ENCODE measurements at regions not wholly inside any gene's neighbourhood (a gene's known extent, or its start where the extent isn't known, plus 50 kb on each side); places are given as distances from the start of the nearest gene placed in this dataset.

- no peak for DNase-seq
Observed at GRCh38 chr3:24769918-24770317, 275.3 kb upstream of the THRB start.

- peak; percentile 27 for DNase-seq
Observed at GRCh38 chr3:24773798-24774197, 279.1 kb upstream of the THRB start.

- DNase-seq = no peak
Observed at GRCh38 chr3:24780991-24781390, 286.3 kb upstream of the THRB start.

- no peak for DNase-seq
Observed at GRCh38 chr3:24781454-24781853, 286.8 kb upstream of the THRB start.

- no peak for DNase-seq
Observed at GRCh38 chr3:24793896-24794295, 299.2 kb upstream of the THRB start.

GRCh38 chr3:24802614-24803013, 308.0 kb upstream of the THRB start:
- no peak for DNase-seq

GRCh38 chr3:24804095-24804494, 309.4 kb upstream of the THRB start:
- DNase-seq = no peak

GRCh38 chr3:24810881-24811280, 316.2 kb upstream of the THRB start:
- DNase-seq = no peak

- DNase-seq = no peak
Observed at GRCh38 chr3:24812116-24812515, 317.5 kb upstream of the THRB start.

GRCh38 chr3:24818055-24818454, 323.4 kb upstream of the THRB start:
- no peak for DNase-seq

GRCh38 chr3:24828011-24828410, 333.4 kb upstream of the THRB start:
- no peak for DNase-seq

GRCh38 chr3:24828551-24828950, 333.9 kb upstream of the THRB start:
- no peak for DNase-seq

GRCh38 chr3:24829011-24829581, 334.4 kb upstream of the THRB start:
- DNase-seq = no peak

GRCh38 chr3:24829629-24830229, 335.1 kb upstream of the THRB start:
- DNase-seq = no peak

GRCh38 chr3:24830230-24831152, 335.8 kb upstream of the THRB start:
- no peak for DNase-seq

GRCh38 chr3:24831221-24831620, 336.6 kb upstream of the THRB start:
- DNase-seq = no peak

- DNase-seq = no peak
Observed at GRCh38 chr3:24832891-24833290, 338.2 kb upstream of the THRB start.

- DNase-seq = no peak
Observed at GRCh38 chr3:24834442-24834841, 339.8 kb upstream of the THRB start.

GRCh38 chr3:24835510-24835909, 340.9 kb upstream of the THRB start:
- DNase-seq = no peak

- no peak for DNase-seq
Observed at GRCh38 chr3:24837601-24838000, 343.0 kb upstream of the THRB start.

- DNase-seq = no peak
Observed at GRCh38 chr3:24838533-24838932, 343.9 kb upstream of the THRB start.

- no peak for DNase-seq
Observed at GRCh38 chr3:24843955-24844354, 349.3 kb upstream of the THRB start.

- no peak for DNase-seq
Observed at GRCh38 chr3:24845524-24846155, 351.0 kb upstream of the THRB start.
